Spleen (tissue), 7 donors: ENCODE measurements at regions not wholly inside any gene's neighbourhood (a gene's known extent, or its start where the extent isn't known, plus 50 kb on each side); places are given as distances from the start of the nearest gene placed in this dataset.

ENCODE experiments used
- CTCF ChIP-seq, 11 experiments: fragments of 200-600 bp in 7 of 11; fragments of 450-650 bp in 4 of 11; sonication (generic) in 4 of 11; IDR thresholded peaks in 8 of 11; conservative IDR thresholded peaks in 3 of 11; 1 replicate in 7 of 11; 2 replicates in 4 of 11; pipeline versions ENCODE4 v1.4.0 to v1.8.0; 2016 to 2021; ENCODE audit warnings: antibody characterized with exemption in 11 of 11, inconsistent platforms in 4 of 11, mild to moderate bottlenecking in 1 of 11
- POLR2A ChIP-seq, 3 donors: fragments of 450-650 bp; IDR thresholded peaks; one replicate each; pipeline ENCODE4 v1.5.1; 2017; ENCODE audit warnings: antibody characterized with exemption in 3 of 3, mild to moderate bottlenecking in 1 of 3
- POLR2AphosphoS5 ChIP-seq, 3 donors: sonication (generic); formaldehyde crosslinking; IDR thresholded peaks; one replicate each; pipeline ENCODE4 v1.5.1; 2017; ENCODE audit warnings: antibody characterized with exemption in 3 of 3
- donor health status: DM: no; HTN: no; CAD: no; lungs with moderate emphysema.
- donor health status: DM: no; HTN: no; CAD: no.
- donor health status: DM: no; HTN: no; CAD: no.

GRCh38 chr21:31455506-31455905 is 111.4 kb upstream of the TIAM1 start:
- TF ChIP-seq POLR2A (IDR thresholded peaks at IDR 0.05): no peak
- no peak for TF ChIP-seq CTCF (IDR thresholded peaks at IDR 0.05 in 8 of 11, conservative IDR thresholded peaks at IDR 0.05 in 3 of 11)
- TF ChIP-seq POLR2AphosphoS5 (IDR thresholded peaks at IDR 0.05): no peak
